K562 (cell line): ENCODE measurements at regions not wholly inside any gene's neighbourhood (a gene's known extent, or its start where the extent isn't known, plus 50 kb on each side); places are given as distances from the start of the nearest gene placed in this dataset.

Experiments
- HNRNPH1 ChIP-seq: fragments of 200-400 bp; formaldehyde crosslinking; optimal IDR thresholded peaks from 2 replicates; pipeline ENCODE3; 2017; ENCODE audit warnings: low read depth, mild to moderate bottlenecking, low read length, moderate library complexity
- JUN ChIP-seq, 2 experiments: sonication (generic) in 1 of 2; formaldehyde crosslinking in 1 of 2; IDR thresholded peaks; 2 replicates each; pipeline versions ENCODE4 v1.6.1 to v1.8.0; 2012 to 2022; ENCODE audit warnings: borderline replicate concordance in 2 of 2, mild to moderate bottlenecking in 2 of 2, improper control_type of control experiment in 1 of 2, low read depth in 1 of 2, low read length in 1 of 2, missing genetic modification reagents in 1 of 2
- JUND ChIP-seq, 2 experiments: IDR thresholded peaks; 2 replicates in 1 of 2; 3 replicates in 1 of 2; pipeline ENCODE4 v1.6.1; 2011; ENCODE audit warnings: borderline replicate concordance in 2 of 2, low read depth in 2 of 2, low read length in 2 of 2, improper control_type of control experiment in 1 of 2, missing biosample characterization in 1 of 2, missing genetic modification characterization in 1 of 2, missing genetic modification reagents in 1 of 2
- NCOA1 ChIP-seq: fragments of 450-650 bp; IDR thresholded peaks from 2 replicates; pipeline ENCODE4 v1.6.1; 2016; ENCODE audit warnings: low read depth
- NFYB ChIP-seq: IDR thresholded peaks from 2 replicates; pipeline ENCODE4 v1.6.1; 2011; ENCODE audit warnings: mild to moderate bottlenecking, moderate library complexity; ENCODE audit not compliant: insufficient read length; ENCODE audit errors: extremely low read depth
- RCOR1 ChIP-seq, 2 experiments: IDR thresholded peaks; 2 replicates each; pipeline ENCODE4 v1.6.1; 2012; ENCODE audit warnings: low read depth in 2 of 2, low read length in 2 of 2, borderline replicate concordance in 1 of 2, improper control_type of control experiment in 1 of 2
- SMARCC2 ChIP-seq: fragments of 450-650 bp; IDR thresholded peaks from 2 replicates; pipeline ENCODE4 v1.6.1; 2017; ENCODE audit warnings: antibody characterized with exemption, moderate library complexity, mild to moderate bottlenecking, low read depth
- TOE1 ChIP-seq, 2 experiments: fragments of 450-650 bp in 1 of 2; sonication (generic) in 1 of 2; formaldehyde crosslinking in 1 of 2; IDR thresholded peaks; 2 replicates each; pipeline versions ENCODE4 v1.7.1 to v1.8.0; 2016 to 2022; ENCODE audit warnings: borderline replicate concordance in 2 of 2, mild to moderate bottlenecking in 2 of 2, antibody characterized with exemption in 1 of 2, inconsistent platforms in 1 of 2, low read depth in 1 of 2, missing genetic modification reagents in 1 of 2, moderate library complexity in 1 of 2
- ZFP1 ChIP-seq: fragments of 450-650 bp; formaldehyde crosslinking; IDR thresholded peaks from 2 replicates; pipeline ENCODE4 v1.4.0; 2020; ENCODE audit warnings: mild to moderate bottlenecking, mixed read lengths

DNA sequence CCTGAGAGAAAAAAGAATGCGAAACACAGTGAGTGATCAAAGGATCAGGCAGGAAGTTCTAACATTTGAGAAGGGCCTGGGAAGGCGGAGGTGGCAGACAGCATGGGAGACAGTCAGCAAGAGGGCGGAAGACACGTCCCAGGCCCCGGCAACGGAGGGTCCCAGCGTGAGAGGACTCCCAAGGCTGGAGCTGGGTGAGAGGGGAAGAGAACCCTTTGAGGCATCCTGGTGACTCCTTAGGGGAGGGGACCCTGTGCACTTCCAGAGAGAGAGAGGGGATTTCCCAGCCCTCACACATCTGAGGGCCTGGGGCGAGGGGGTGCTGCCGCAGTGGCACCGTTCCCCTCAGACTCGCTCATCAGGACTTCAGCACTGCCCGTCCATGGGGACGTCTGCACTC, 133.4 kb downstream of the RTP5 start:
- TF ChIP-seq ZFP1 (CRISPR knock-in tag), result no peak
- TF ChIP-seq JUND (IDR thresholded peaks at IDR 0.05; ENCODE audit: borderline replicate concordance, low read depth, low read length), result no peak
- no peak for TF ChIP-seq JUND (tag; IDR thresholded peaks at IDR 0.05; ENCODE audit: borderline replicate concordance, low read depth, low read length)
- no peak for TF ChIP-seq RCOR1 (IDR thresholded peaks at IDR 0.05; ENCODE audit: borderline replicate concordance in 1 of 2, low read depth in 2 of 2, low read length in 2 of 2)
- TF ChIP-seq NFYB, result no peak
- no peak for TF ChIP-seq NCOA1
- TF ChIP-seq TOE1 (IDR thresholded peaks at IDR 0.05; ENCODE audit: borderline replicate concordance), result no peak
- TF ChIP-seq TOE1 (CRISPR knock-in tag; IDR thresholded peaks at IDR 0.05; ENCODE audit: borderline replicate concordance, low read depth), result no peak
- no peak for TF ChIP-seq JUN (IDR thresholded peaks at IDR 0.05; ENCODE audit: borderline replicate concordance, low read depth, low read length)
- no peak for TF ChIP-seq JUN (CRISPR knock-in tag; IDR thresholded peaks at IDR 0.05; ENCODE audit: borderline replicate concordance)
- no peak for TF ChIP-seq SMARCC2
- no peak for TF ChIP-seq HNRNPH1
